NCI-H2107 (cell line): ENCODE measurements at regions not wholly inside any gene's neighbourhood (a gene's known extent, or its start where the extent isn't known, plus 50 kb on each side); places are given as distances from the start of the nearest gene placed in this dataset.
A peak's percentile ranks its signal among the peaks of the same experiment; 100 is the strongest.

Source experiments
- DNase-seq: peaks from one replicate; lab custom pipeline; 2025; lab: John Stamatoyannopoulos, UW

GRCh38 chr11:93248602-93249001 is 50.8 kb upstream of the SLC36A4 start:
- no peak for DNase-seq

GRCh38 chr11:93249459-93250220 is 51.8 kb upstream of the SLC36A4 start:
- DNase-seq: no peak

- no peak for DNase-seq
Measured at GRCh38 chr11:93250326-93250725, 52.5 kb upstream of the SLC36A4 start.

- no peak for DNase-seq
Measured at GRCh38 chr11:93251922-93252321, 54.1 kb upstream of the SLC36A4 start.

- DNase-seq: no peak
Measured at GRCh38 chr11:93253111-93253510, 55.3 kb upstream of the SLC36A4 start.

GRCh38 chr11:93256623-93257022 is 58.8 kb upstream of the SLC36A4 start:
- no peak for DNase-seq

- DNase-seq: no peak
Measured at GRCh38 chr11:93267383-93267782, 63.2 kb upstream of the DEUP1 start.

- no peak for DNase-seq
Measured at GRCh38 chr11:93268287-93269040, 62.1 kb upstream of the DEUP1 start.

- DNase-seq: no peak
Measured at GRCh38 chr11:93271596-93271995, 58.9 kb upstream of the DEUP1 start.

GRCh38 chr11:93274851-93275250 is 55.7 kb upstream of the DEUP1 start:
- DNase-seq: no peak

GRCh38 chr11:93278976-93279375 is 51.6 kb upstream of the DEUP1 start:
- DNase-seq: no peak

GRCh38 chr11:93279851-93280347 is 50.6 kb upstream of the DEUP1 start:
- DNase-seq: peak; percentile 53
